Activated CD8-positive, alpha-beta T cell treated with anti-CD3 and anti-CD28 coated beads for 36 hours (primary cell): ENCODE measurements at regions not wholly inside any gene's neighbourhood (a gene's known extent, or its start where the extent isn't known, plus 50 kb on each side); places are given as distances from the start of the nearest gene placed in this dataset.
"Not testable (repeated sequence)": the region's sequence is repeated elsewhere in the genome, so short reads cannot be mapped to it uniquely, and the experiment has no call there.

ENCODE experiments used
- ATAC-seq: fragments of 200-7000 bp; cut with Tn5 transposase; one replicate; pipeline ENCODE4 v1.10.0; 2021; ENCODE audit warnings: mild to moderate bottlenecking, moderate library complexity
- CTCF ChIA-PET: fragments of 350-600 bp; sonication (Branson Sonifier 250); formaldehyde crosslinking; loops from one replicate; lab custom pipeline; 2021; ENCODE audit warnings: antibody characterized with exemption; lab: Charles Lee
- POLR2A ChIA-PET: fragments of 350-600 bp; sonication (Branson Sonifier 250); formaldehyde crosslinking; loops from one replicate; lab custom pipeline; 2021; ENCODE audit warnings: antibody characterized with exemption; lab: Charles Lee
- DNase-seq: peaks from one replicate; pipeline ENCODE4 v3.0.0-alpha.2; 2020
- H3K27ac Mint-ChIP-seq: one replicate; pipeline ENCODE4 v1.8.0; 2021; ENCODE audit warnings: mild to moderate bottlenecking, mixed read lengths
- H3K27me3 Mint-ChIP-seq: one replicate; pipeline ENCODE4 v1.8.0; 2021; ENCODE audit warnings: mixed read lengths
- H3K36me3 Mint-ChIP-seq: one replicate; pipeline ENCODE4 v1.8.0; 2021; ENCODE audit warnings: low read depth, mixed read lengths
- H3K4me1 Mint-ChIP-seq: one replicate; pipeline ENCODE4 v1.8.0; 2021; ENCODE audit warnings: low read depth, mixed read lengths
- H3K4me3 Mint-ChIP-seq: one replicate; pipeline ENCODE4 v1.8.0; 2021; ENCODE audit warnings: mild to moderate bottlenecking, moderate library complexity, mixed read lengths
- H3K9me3 Mint-ChIP-seq: one replicate; pipeline ENCODE4 v1.8.0; 2021; ENCODE audit warnings: mixed read lengths
- intact Hi-C: fragments of 100-400 bp; cut with micrococcal nuclease; formaldehyde crosslinking; loops from one replicate; pipeline ENCODE4 v1.10.0; 2022

- H3K9me3 Mint-ChIP-seq, CTCF ChIA-PET, intact Hi-C loops, H3K4me1 Mint-ChIP-seq, H3K4me3 Mint-ChIP-seq, POLR2A ChIA-PET, ATAC-seq, H3K27ac Mint-ChIP-seq, DNase-seq, H3K27me3 Mint-ChIP-seq, H3K36me3 Mint-ChIP-seq: not testable (repeated sequence)
These were observed 89.4 kb downstream of the DDX11 start for GRCh38 chr12:31162896-31163560.

- H3K27me3 Mint-ChIP-seq, intact Hi-C loops, H3K9me3 Mint-ChIP-seq, DNase-seq, ATAC-seq, H3K4me3 Mint-ChIP-seq, CTCF ChIA-PET, H3K27ac Mint-ChIP-seq, H3K36me3 Mint-ChIP-seq, POLR2A ChIA-PET, H3K4me1 Mint-ChIP-seq: not testable (repeated sequence)
These were observed 100.6 kb downstream of the DDX11 start for GRCh38 chr12:31174293-31174692.

GRCh38 chr12:31177514-31177913 lies 103.9 kb downstream of the DDX11 start:
- POLR2A ChIA-PET, H3K36me3 Mint-ChIP-seq, intact Hi-C loops, CTCF ChIA-PET, H3K4me3 Mint-ChIP-seq, H3K9me3 Mint-ChIP-seq, H3K27ac Mint-ChIP-seq, H3K27me3 Mint-ChIP-seq, DNase-seq, ATAC-seq: not testable (repeated sequence)
- peaks cover 11% of the 10 kb centered on the region for H3K4me1 Mint-ChIP-seq

GRCh38 chr12:31178875-31179274 lies 105.2 kb downstream of the DDX11 start:
- H3K27ac Mint-ChIP-seq, intact Hi-C loops, H3K9me3 Mint-ChIP-seq: not testable (repeated sequence)

DNA sequence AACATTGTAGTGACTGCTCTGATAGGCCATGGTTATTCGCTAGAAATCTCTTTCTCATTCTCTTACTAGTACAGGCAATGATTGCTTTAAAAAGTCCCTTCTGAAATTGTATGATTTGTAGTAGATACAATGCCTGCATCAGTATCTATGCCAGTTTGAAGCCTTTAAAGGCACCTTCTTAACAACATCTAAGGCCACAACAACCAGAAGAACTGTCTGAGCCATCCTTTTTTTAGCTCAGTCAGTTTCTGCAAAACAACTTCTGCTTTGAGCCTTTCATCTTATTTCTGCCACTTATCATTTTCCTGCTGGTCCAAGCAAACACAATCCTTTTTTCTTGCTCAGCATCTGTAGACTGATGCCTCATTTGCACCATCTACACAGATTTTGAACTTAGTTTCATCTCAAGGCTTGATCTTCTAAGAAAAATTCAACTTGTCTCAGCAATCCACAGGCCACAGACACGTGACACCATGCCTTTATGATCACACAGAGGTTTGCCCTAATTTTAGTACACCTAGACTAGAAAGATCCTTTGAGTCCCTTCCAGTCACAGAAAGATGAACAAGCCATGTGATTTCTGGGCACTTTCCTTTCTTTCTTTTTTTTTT lies 106.1 kb downstream of the DDX11 start:
- intact Hi-C loops, H3K27me3 Mint-ChIP-seq, H3K4me3 Mint-ChIP-seq, DNase-seq, H3K9me3 Mint-ChIP-seq, H3K36me3 Mint-ChIP-seq, POLR2A ChIA-PET, ATAC-seq, H3K27ac Mint-ChIP-seq, CTCF ChIA-PET: not testable (repeated sequence)
- peaks cover 11% of the 10 kb centered on the region for H3K4me1 Mint-ChIP-seq

More at GRCh38 chr12:31178875-31179274, 105.2 kb downstream of the DDX11 start:
- ATAC-seq, POLR2A ChIA-PET, H3K27me3 Mint-ChIP-seq, H3K4me3 Mint-ChIP-seq, H3K36me3 Mint-ChIP-seq, CTCF ChIA-PET: not testable (repeated sequence)
- peaks cover 11% of the 10 kb centered on the region for H3K4me1 Mint-ChIP-seq
- DNase-seq = peak; percentile 2

GRCh38 chr12:31182571-31182970 lies 108.9 kb downstream of the DDX11 start:
- DNase-seq, intact Hi-C loops, H3K27ac Mint-ChIP-seq, POLR2A ChIA-PET, H3K27me3 Mint-ChIP-seq, H3K36me3 Mint-ChIP-seq, CTCF ChIA-PET, H3K9me3 Mint-ChIP-seq, ATAC-seq, H3K4me3 Mint-ChIP-seq: not testable (repeated sequence)
- peaks cover 11% of the 10 kb centered on the region for H3K4me1 Mint-ChIP-seq

DNA sequence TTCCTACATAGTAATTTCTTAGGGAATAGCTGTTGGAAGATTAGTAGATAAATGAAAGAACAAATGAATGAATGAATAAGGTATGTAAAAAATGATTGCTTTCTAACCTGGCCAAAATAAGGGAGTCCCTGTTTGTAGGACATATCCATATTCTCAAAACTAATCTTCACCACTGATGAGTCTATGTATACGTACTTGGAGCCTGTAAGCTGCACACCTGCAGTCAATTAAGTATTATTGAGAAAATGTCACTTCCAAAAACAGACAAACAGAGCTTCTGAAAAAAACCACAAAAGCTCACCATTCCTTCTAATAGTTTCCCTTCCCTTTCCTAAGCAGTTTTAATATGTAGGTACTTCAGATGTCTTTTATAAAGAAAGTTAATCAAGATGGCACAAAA lies 109.4 kb downstream of the DDX11 start:
- ATAC-seq, H3K4me3 Mint-ChIP-seq, H3K36me3 Mint-ChIP-seq, H3K27ac Mint-ChIP-seq, H3K9me3 Mint-ChIP-seq, CTCF ChIA-PET, POLR2A ChIA-PET, H3K27me3 Mint-ChIP-seq, DNase-seq, intact Hi-C loops: not testable (repeated sequence)
- peaks cover 11% of the 10 kb centered on the region for H3K4me1 Mint-ChIP-seq

DNA sequence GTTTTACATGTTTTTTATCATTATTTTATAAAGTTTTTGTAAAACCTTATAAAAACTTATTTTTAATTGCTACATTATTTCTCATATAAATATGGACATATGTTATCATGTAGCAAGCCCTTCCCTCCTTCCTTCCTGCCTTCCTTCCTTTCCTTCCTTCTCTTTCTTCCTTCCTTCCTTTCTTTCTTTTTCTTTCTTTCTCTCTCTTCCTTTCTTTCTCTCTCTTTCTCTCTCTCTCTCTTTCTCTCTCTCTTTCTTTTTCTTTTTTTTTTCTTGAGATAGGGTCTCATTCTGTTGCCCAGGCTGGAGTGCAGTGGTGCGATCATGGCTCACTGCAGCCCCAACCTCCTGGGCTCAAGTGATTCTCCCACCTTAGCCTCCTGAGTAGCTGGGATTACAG lies 110.2 kb downstream of the DDX11 start:
- H3K27me3 Mint-ChIP-seq, H3K27ac Mint-ChIP-seq, intact Hi-C loops, DNase-seq, ATAC-seq, POLR2A ChIA-PET, H3K4me1 Mint-ChIP-seq, CTCF ChIA-PET, H3K4me3 Mint-ChIP-seq, H3K36me3 Mint-ChIP-seq, H3K9me3 Mint-ChIP-seq: not testable (repeated sequence)

- POLR2A ChIA-PET, H3K4me3 Mint-ChIP-seq, H3K9me3 Mint-ChIP-seq, DNase-seq, ATAC-seq, H3K27me3 Mint-ChIP-seq, H3K36me3 Mint-ChIP-seq, intact Hi-C loops, H3K4me1 Mint-ChIP-seq, H3K27ac Mint-ChIP-seq, CTCF ChIA-PET: not testable (repeated sequence)
These were observed 111.0 kb downstream of the DDX11 start for GRCh38 chr12:31184667-31185066.

DNA sequence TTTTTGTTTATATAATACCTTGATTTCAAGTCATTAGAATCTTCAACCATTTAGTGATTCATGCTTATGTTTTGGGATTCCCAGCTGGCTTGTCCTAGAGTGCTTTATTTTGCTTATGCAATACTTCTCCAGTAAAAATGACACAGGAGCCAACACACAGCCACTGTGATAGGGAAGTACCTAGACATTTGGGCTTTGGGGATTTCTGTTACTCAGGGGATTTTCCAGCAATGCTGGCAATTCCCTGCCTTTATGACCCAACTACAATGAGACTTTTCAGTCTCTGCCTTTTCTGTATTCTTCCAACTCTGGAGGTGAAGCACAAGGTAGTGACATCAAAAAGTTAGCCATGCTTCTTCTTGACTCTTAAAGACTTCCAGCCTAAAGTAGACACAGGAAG lies 119.0 kb downstream of the DDX11 start:
- intact Hi-C loops, H3K4me1 Mint-ChIP-seq, H3K27me3 Mint-ChIP-seq, H3K27ac Mint-ChIP-seq, H3K9me3 Mint-ChIP-seq, DNase-seq, ATAC-seq, H3K36me3 Mint-ChIP-seq, H3K4me3 Mint-ChIP-seq, POLR2A ChIA-PET, CTCF ChIA-PET: not testable (repeated sequence)

GRCh38 chr12:31195620-31196019 lies 122.0 kb downstream of the DDX11 start:
- H3K4me3 Mint-ChIP-seq, H3K9me3 Mint-ChIP-seq, H3K27ac Mint-ChIP-seq, intact Hi-C loops, ATAC-seq, H3K36me3 Mint-ChIP-seq, H3K4me1 Mint-ChIP-seq, H3K27me3 Mint-ChIP-seq, CTCF ChIA-PET, DNase-seq, POLR2A ChIA-PET: not testable (repeated sequence)

GRCh38 chr12:31199476-31199875 lies 125.8 kb downstream of the DDX11 start:
- DNase-seq, H3K4me1 Mint-ChIP-seq, H3K9me3 Mint-ChIP-seq, H3K4me3 Mint-ChIP-seq, H3K27ac Mint-ChIP-seq, POLR2A ChIA-PET, ATAC-seq, intact Hi-C loops, CTCF ChIA-PET, H3K36me3 Mint-ChIP-seq: not testable (repeated sequence)
- peaks cover 13% of the 10 kb centered on the region for H3K27me3 Mint-ChIP-seq
